H9 (cell line): ENCODE measurements at regions not wholly inside any gene's neighbourhood (a gene's known extent, or its start where the extent isn't known, plus 50 kb on each side); places are given as distances from the start of the nearest gene placed in this dataset.

ENCODE experiments used
- DNase-seq: peaks from one replicate; pipeline ENCODE4 v3.0.0-alpha.2; 2017
- H2AFZ ChIP-seq: one replicate; pipeline ENCODE4 v1.6.1; 2013; ENCODE audit warnings: mild to moderate bottlenecking, low read length, control low read depth, moderate library complexity
- H2AK5ac ChIP-seq: 2 replicates; pipeline ENCODE4 v1.6.1; 2013; ENCODE audit warnings: low read length, control low read depth, mixed read lengths; ENCODE audit not compliant: insufficient read length
- H2BK120ac ChIP-seq: one replicate; pipeline ENCODE4 v1.6.1; 2013; ENCODE audit warnings: low read depth, mild to moderate bottlenecking, low read length, control low read depth, inconsistent platforms; ENCODE audit not compliant: poor library complexity, severe bottlenecking
- H2BK12ac ChIP-seq: 2 replicates; pipeline ENCODE4 v1.6.1; 2013; ENCODE audit warnings: low read length, control low read depth, mixed read lengths, low read depth; ENCODE audit not compliant: insufficient read length
- H2BK15ac ChIP-seq: 2 replicates; pipeline ENCODE4 v1.6.1; 2013; ENCODE audit warnings: low read depth, low read length, control low read depth
- H2BK20ac ChIP-seq: one replicate; pipeline ENCODE4 v1.6.1; 2013; ENCODE audit warnings: low read depth, mild to moderate bottlenecking, low read length, control low read depth, inconsistent platforms; ENCODE audit not compliant: poor library complexity, severe bottlenecking
- H2BK5ac ChIP-seq: 2 replicates; pipeline ENCODE4 v1.6.1; 2013; ENCODE audit warnings: low read length, control low read depth, mixed read lengths; ENCODE audit not compliant: insufficient read length
- H3K14ac ChIP-seq: 2 replicates; pipeline ENCODE4 v1.6.1; 2013; ENCODE audit warnings: low read length, control low read depth; ENCODE audit not compliant: insufficient read depth
- H3K18ac ChIP-seq: 2 replicates; pipeline ENCODE4 v1.6.1; 2013; ENCODE audit warnings: low read depth, mild to moderate bottlenecking, mixed read lengths, low read length, control low read depth; ENCODE audit not compliant: insufficient read length
- H3K23ac ChIP-seq: 2 replicates; pipeline ENCODE4 v1.6.1; 2013; ENCODE audit warnings: low read length, control low read depth, mixed read lengths, low read depth; ENCODE audit not compliant: insufficient read length
- H3K23me2 ChIP-seq: 2 replicates; pipeline ENCODE4 v1.6.1; 2013; ENCODE audit warnings: low read depth, mild to moderate bottlenecking, mixed read lengths, low read length, control low read depth; ENCODE audit not compliant: insufficient read length, poor library complexity, severe bottlenecking
- H3K27ac ChIP-seq: 2 replicates; pipeline ENCODE4 v1.5.1; 2013; ENCODE audit warnings: low read length, control low read depth, mixed read lengths, low read depth; ENCODE audit not compliant: insufficient read length
- H3K27me3 ChIP-seq: 2 replicates; pipeline ENCODE4 v1.6.1; 2013; ENCODE audit warnings: low read length, control low read depth, inconsistent platforms; ENCODE audit not compliant: insufficient read depth
- H3K4ac ChIP-seq: 2 replicates; pipeline ENCODE4 v1.6.1; 2013; ENCODE audit warnings: low read depth, mild to moderate bottlenecking, control low read depth, inconsistent platforms, low read length, moderate library complexity
- H3K4me1 ChIP-seq: 2 replicates; pipeline ENCODE4 v1.6.1; 2013; ENCODE audit warnings: low read length, control low read depth, inconsistent platforms; ENCODE audit not compliant: insufficient read depth
- H3K4me2 ChIP-seq: 2 replicates; pipeline ENCODE4 v1.6.1; 2013; ENCODE audit warnings: low read length, control low read depth, mixed read lengths; ENCODE audit not compliant: insufficient read length, insufficient read depth
- H3K56ac ChIP-seq: 2 replicates; pipeline ENCODE4 v1.6.1; 2013; ENCODE audit warnings: low read depth, mild to moderate bottlenecking, mixed read lengths, low read length, control low read depth; ENCODE audit not compliant: insufficient read length
- H3K79me1 ChIP-seq: 2 replicates; pipeline ENCODE4 v1.6.1; 2013; ENCODE audit warnings: low read depth, mild to moderate bottlenecking, moderate library complexity, low read length, control low read depth, inconsistent platforms; ENCODE audit not compliant: insufficient read depth, poor library complexity, severe bottlenecking
- H3K79me2 ChIP-seq: 2 replicates; pipeline ENCODE4 v1.6.1; 2013; ENCODE audit warnings: low read length, control low read depth, inconsistent platforms; ENCODE audit not compliant: insufficient read depth
- H3K9ac ChIP-seq: 2 replicates; pipeline ENCODE4 v1.6.1; 2013; ENCODE audit warnings: low read length, control low read depth, mixed read lengths; ENCODE audit not compliant: insufficient read length; ENCODE audit errors: extremely low read depth
- H3K9me3 ChIP-seq: one replicate; pipeline ENCODE4 v1.6.1; 2013; ENCODE audit warnings: low read depth, low read length, inconsistent platforms; ENCODE audit not compliant: control insufficient read depth
- H3T11ph ChIP-seq: one replicate; pipeline ENCODE4 v1.6.1; 2013; ENCODE audit warnings: mild to moderate bottlenecking, low read length, control low read depth, inconsistent platforms
- H4K20me1 ChIP-seq: one replicate; pipeline ENCODE4 v1.6.1; 2013; ENCODE audit not compliant: control insufficient read depth, insufficient read length, insufficient read depth
- H4K5ac ChIP-seq: 2 replicates; pipeline ENCODE4 v1.6.1; 2013; ENCODE audit warnings: low read depth, mild to moderate bottlenecking, mixed read lengths, low read length, control low read depth; ENCODE audit not compliant: insufficient read length
- H4K8ac ChIP-seq: replicated peaks from 2 replicates; pipeline ENCODE4 v1.6.1; 2013; ENCODE audit warnings: low read length, control low read depth, mixed read lengths, low read depth; ENCODE audit not compliant: insufficient read length
- H4K91ac ChIP-seq: 2 replicates; pipeline ENCODE4 v1.6.1; 2013; ENCODE audit warnings: low read depth, mild to moderate bottlenecking, moderate library complexity, mixed read lengths, low read length, control low read depth; ENCODE audit not compliant: insufficient read length
- H3K27ac Mint-ChIP-seq, 3 experiments: 2 replicates in 2 of 3; 3 replicates in 1 of 3; pipeline ENCODE4 v1.8.0; 2020 to 2021; ENCODE audit warnings: mixed read lengths in 3 of 3, mild to moderate bottlenecking in 1 of 3, moderate library complexity in 1 of 3
- H3K27me3 Mint-ChIP-seq: 2 replicates; pipeline ENCODE4 v1.8.0; 2021; ENCODE audit warnings: low read depth, mild to moderate bottlenecking, moderate library complexity, mixed read lengths
- H3K36me3 Mint-ChIP-seq, 3 experiments: 2 replicates in 2 of 3; 3 replicates in 1 of 3; pipeline ENCODE4 v1.8.0; 2020 to 2021; ENCODE audit warnings: low read depth in 3 of 3, mixed read lengths in 3 of 3; ENCODE audit not compliant: insufficient read depth in 1 of 3
- H3K4me1 Mint-ChIP-seq, 2 experiments: 2 replicates each; pipeline ENCODE4 v1.8.0; 2020; ENCODE audit warnings: mixed read lengths in 2 of 2
- H3K4me3 Mint-ChIP-seq, 2 experiments: 2 replicates in 1 of 2; 3 replicates in 1 of 2; pipeline ENCODE4 v1.8.0; 2020 to 2021; ENCODE audit warnings: mild to moderate bottlenecking in 2 of 2, mixed read lengths in 2 of 2, moderate library complexity in 1 of 2
- H3K9me3 Mint-ChIP-seq, 2 experiments: 2 replicates in 1 of 2; 3 replicates in 1 of 2; pipeline ENCODE4 v1.8.0; 2020; ENCODE audit warnings: mild to moderate bottlenecking in 2 of 2, mixed read lengths in 2 of 2, moderate library complexity in 1 of 2
- CTCF ChIP-seq: fragments of 200-600 bp; sonication (generic); conservative IDR thresholded peaks from 3 replicates; pipeline ENCODE4 v1.8.0; 2021; ENCODE audit warnings: antibody characterized with exemption, mild to moderate bottlenecking
- WGBS: extraction: QIAGEN DNeasy Blood & Tissue Kit; methylation state at CpG from one replicate; pipeline ENCODE4 v1.1.7; 2013; ENCODE audit warnings: missing lambda C conversion rate, low lambda C conversion rate, mixed read lengths; ENCODE audit not compliant: insufficient read length; ENCODE audit errors: extremely low coverage; 5-methylcytosine and 5-hydroxymethylcytosine counted together

- DNase-seq, result no peak
- Histone ChIP-seq H4K91ac (no peak overlapping the region), H2BK15ac (no peak overlapping the region), H3K79me2 (no peaks in the 10 kb centered on the region), H3K23me2 (no peaks in the 10 kb centered on the region), H3T11ph (no peak overlapping the region), H3K14ac (no peak overlapping the region), H3K27ac (no peak overlapping the region), H4K20me1 (no peaks in the 10 kb centered on the region), H3K56ac (no peak overlapping the region), H3K23ac (no peak overlapping the region), H4K5ac (no peak overlapping the region), H2AFZ (no peak overlapping the region), H3K9me3 (no peaks in the 10 kb centered on the region), H3K4me2 (no peak overlapping the region), H2BK120ac (no peak overlapping the region), H2BK20ac (no peak overlapping the region), H3K18ac (no peak overlapping the region), H3K4ac (no peak overlapping the region), H4K8ac (no peak overlapping the region), H2AK5ac (no peak overlapping the region), H2BK5ac (no peak overlapping the region), H3K27me3 (no peaks in the 10 kb centered on the region), H3K9ac (no peak overlapping the region), H2BK12ac (no peak overlapping the region), H3K4me1 (no peaks in the 10 kb centered on the region), H3K79me1 (no peaks in the 10 kb centered on the region)
- no CpG with 5 or more reads among the region's 3 CpGs for WGBS
- Mint-ChIP-seq H3K9me3 (no peaks in the 10 kb centered on the region), H3K4me1 (peaks cover 4 to 9% of the 10 kb centered on the region in 2 experiments), H3K27ac (no peak overlapping the region), H3K4me3 (no peak overlapping the region), H3K36me3 (no peaks in the 10 kb centered on the region), H3K27me3 (no peaks in the 10 kb centered on the region)
- TF ChIP-seq CTCF, result no peak
These were observed 319.5 kb upstream of the ACTBL2 start for GRCh38 chr5:57802131-57802530.
